Stimulated activated CD4-positive, alpha-beta T cell treated with anti-CD3 and anti-CD28 coated beads, Interleukin-1b, Interleukin-23, amount 100 ng/mL, for 24 hours (primary cell): ENCODE measurements at regions not wholly inside any gene's neighbourhood (a gene's known extent, or its start where the extent isn't known, plus 50 kb on each side); places are given as distances from the start of the nearest gene placed in this dataset.
"Not testable (repeated sequence)": the region's sequence is repeated elsewhere in the genome, so short reads cannot be mapped to it uniquely, and the experiment has no call there.

ENCODE experiments used
- DNase-seq, 4 experiments: peaks; one replicate each; pipeline ENCODE4 v3.0.0-alpha.2; 2020; ENCODE audit warnings: low read depth in 4 of 4, low spot score in 1 of 4

DNA sequence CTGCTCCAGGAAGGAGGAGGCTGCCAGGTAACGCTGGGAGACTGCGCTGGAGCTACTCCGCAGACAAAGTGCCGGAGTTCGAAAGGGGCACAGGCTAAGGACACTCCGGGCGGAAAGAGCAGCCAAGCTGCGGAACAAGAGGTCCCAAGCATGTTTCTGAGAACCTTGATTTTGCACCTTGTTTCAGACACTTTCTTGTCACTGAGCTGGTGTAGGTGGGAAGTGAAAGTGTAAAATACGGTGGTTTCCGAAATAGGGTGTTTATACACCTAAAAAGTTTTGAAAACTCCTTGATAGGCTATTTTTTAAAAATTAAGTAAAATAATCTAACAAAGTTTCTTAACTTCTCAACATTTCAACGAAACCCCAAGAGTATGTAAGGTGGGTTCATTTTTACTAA, 278.2 kb downstream of the ANAPC1 start:
- not testable (repeated sequence) for DNase-seq

DNA sequence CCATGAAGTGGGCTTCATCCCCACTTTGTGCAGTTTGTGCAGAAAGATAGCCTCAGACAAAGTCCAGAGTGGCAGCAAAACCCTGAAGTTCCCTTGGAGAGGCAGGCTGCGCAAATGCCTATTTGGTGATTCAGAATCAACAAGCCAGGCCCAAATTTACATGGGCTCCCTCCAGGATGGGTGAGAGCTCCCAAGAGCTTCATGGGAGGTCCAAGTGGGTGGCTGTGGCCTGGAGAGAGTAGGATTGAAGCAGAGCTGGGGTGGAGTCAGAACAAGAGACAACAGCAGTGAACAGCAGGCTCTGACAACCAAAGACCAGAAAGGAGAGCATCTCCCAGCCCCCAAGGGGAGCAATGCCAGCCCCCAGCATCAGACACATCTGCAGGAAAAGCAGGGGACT, 277.4 kb downstream of the ANAPC1 start:
- DNase-seq = not testable (repeated sequence)

DNA sequence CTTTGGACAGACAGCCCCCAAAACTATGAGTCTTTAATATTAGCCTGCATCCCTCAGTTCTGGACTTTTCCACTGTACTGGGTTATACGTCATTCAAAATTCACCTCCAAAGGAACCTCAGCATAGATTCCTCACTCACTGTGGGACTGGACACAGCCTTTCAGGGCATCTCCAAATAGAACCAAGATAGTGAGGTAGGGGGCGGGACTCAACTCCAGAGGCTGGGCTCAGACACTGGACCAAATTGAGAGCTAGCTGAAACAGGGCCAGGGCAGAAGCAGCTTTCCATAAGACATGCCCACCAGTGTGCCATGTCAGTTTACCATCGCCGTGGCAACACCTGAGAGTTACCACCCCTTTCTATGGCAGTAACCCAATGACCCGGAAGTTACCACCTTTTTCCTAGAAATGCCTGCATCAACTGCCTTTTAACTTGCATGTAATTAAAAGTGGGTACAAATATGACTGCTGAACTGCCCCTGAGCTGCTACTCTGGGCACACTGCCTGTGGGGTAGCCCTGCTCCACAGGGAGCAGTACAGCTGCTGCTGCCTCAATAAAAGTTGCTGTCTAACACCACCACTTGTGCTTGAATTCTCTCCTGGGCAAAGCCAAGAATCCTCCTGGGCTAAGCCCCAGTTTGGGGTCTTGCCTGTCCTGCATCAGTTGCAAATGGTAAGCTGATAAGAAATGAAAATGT, 274.7 kb downstream of the ANAPC1 start:
- DNase-seq = not testable (repeated sequence)

DNA sequence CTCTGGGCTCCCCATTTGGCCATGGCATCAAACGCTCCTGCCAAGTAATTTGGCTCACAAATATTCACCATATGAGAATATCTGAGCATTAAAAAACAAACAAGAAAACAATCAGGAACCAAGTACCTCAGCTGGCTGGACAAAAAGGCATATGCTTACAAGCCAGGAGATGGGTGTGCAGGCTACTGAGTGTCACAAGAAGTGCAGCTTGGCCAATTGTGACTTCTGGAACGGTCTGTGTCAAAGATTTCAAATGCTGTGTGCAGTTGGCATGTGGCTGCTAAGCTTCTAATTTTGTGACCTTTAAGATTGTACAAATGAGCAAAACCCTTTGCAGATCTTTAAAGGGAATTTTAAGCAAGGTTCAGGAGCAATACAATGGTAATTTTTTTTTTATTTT, 274.0 kb downstream of the ANAPC1 start:
- not testable (repeated sequence) for DNase-seq

DNA sequence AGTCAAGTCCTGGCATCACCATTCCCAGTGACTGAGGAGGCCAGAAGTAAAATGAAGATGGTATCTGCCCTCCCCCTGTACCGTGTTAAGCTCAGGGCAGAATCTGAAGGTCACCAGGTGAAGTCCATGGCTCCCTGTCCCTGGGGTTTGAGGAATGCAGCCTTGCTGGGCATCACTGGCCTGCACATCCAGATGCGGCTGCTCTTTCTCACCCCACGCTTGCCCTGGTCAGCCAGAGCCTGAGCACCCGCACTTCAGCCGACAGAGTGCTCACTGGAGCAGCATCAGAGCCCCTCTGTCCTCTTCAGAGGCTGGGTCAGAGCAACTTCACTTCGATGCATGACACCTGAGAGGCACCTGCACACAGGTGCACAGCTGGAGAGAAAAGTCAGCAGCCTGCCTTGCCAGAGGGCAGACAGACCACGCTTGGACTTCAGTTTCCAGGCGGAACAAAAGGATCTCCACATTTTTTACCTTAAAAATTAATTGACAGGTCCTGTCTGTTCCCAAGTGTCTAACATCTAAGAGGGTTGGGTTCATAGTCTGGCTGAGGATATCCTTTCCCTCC, 267.3 kb downstream of the ANAPC1 start:
- no peak for DNase-seq

DNA sequence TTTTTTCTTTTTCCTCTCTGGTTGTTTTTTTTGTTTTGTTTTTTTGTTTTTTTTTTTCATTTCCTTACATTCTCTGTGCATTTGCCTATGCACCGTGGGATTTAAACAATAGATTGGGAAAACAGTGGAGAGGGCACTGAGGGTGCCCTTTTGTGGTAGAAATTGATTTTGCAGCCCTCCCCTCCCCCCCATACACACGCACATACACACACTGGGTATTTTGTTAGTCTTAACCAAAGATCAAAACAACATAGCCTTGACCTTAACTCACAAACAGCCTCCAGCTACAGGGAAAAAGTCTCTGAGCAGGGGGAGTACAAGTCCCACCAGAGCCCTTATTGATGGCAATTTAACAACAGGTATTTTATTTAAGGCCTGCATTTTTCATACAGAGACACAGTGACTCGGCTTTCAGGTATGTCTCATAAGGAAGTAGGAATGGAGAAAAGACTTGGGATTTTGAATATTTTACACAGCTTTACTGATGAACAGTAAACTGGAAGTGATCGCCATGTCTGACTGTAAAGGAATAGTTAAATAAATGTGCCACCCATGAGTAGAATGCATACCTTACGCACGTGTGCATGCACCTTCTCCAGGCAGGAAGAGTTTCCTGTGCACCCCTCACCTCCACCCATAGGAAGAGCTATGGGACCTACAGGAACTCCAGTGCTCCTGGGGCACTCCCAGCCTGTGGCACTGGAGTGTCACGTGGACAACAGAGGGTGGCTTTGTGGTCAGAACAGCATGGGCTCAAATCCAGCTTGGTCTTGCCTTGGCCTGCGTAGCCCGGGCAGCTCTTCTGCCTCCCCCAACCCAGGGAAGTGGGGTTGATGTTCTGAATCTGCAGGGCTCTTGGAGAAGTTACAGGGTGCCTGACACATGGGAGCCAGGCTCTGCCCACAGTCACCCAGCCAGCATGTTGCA, 266.4 kb downstream of the ANAPC1 start:
- DNase-seq = no peak

DNA sequence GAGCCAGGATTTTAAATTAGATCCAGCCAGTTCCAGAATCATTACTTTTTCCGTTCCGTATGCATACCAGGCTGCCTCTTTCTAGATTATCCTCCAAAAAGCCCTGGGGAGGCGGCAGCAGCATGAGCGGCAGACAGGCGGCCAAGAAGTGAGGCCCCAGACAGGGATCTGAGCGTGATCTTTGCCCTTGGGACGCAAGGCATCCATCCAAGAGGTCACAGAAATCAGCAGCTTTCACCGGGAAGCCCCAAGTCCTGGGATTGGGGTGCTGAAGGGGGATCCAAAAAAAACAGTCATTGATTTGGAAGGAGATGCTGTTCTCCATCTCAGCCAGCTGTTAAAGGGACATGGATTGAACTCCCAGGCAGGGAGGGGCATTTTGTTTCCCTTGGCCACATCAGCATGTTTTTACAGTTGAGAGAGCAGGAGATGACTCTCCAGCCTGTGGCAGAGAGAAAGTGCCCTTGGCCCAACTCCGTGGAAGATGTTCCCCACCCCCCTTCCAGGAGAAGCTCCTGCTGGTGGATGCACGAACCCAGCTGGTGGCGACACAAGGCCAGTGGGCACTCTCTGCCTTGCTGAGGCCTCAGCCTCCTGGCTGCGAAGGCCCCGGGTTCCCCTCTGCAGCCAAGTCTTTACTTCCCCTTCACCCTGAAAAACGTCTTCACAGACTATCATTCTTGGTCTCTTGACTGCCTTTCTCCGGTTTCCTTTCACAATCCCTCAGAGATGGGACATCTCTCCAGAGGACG, 265.6 kb downstream of the ANAPC1 start:
- no peak for DNase-seq

DNA sequence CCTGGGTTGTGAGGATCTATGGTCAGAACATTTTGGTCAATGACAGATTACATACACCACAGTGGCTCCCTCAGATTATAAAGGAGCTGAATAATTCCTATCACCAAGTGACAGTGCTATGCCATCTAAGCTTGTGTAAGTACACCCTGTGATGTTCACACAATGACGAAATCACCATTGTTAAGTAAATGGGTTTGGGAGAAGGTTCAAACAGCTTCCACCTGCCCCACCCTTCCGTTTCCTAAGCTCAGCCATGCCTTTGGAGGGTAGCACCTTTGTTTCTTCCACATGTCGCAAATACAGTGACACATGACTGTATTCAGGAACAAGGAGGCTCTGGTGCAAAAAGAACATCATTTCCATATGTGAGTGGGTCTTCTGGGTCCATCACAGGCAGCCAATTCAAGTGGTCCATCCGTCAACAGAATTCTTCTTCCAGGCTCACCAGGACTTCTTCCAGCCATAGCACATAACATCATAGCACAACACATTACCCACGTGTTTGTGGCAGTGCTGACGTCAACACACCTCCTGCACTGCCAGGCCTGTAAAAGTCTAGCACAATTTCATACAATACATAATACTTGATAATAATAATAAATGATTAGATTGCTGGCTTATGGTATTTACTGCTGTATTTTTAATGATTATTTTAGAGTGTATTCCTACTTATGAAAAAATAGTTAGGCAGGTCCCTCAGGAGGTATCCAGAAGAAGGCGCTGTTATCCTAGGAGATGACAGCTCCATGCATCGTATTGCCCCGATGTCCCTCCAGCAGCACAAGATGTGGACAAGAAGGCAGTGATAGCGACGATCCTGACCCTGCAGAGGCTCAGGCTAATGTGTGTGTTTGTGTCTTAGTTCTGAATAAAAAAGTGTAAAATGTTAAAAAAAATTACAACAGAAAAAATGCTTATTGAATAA, 264.8 kb downstream of the ANAPC1 start:
- no peak for DNase-seq

DNA sequence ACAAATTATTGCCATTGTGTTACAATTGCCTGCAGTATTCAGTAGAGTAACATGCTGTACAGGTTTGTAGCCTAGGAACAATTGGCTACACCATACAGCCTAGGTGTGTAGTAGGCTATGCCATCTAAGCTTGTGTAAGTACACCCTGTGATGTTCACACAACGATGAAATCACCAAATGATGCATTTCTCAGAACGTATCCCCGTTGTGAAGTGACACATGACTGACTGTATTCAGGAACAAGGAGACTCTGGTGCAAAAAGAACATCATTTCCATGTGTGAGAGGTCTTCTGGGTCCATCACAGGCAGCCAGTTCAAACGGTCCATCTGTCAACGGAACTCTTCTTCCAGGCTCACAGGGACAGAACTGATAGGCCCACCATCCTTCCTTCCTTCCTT, 263.7 kb downstream of the ANAPC1 start:
- no peak for DNase-seq

DNA sequence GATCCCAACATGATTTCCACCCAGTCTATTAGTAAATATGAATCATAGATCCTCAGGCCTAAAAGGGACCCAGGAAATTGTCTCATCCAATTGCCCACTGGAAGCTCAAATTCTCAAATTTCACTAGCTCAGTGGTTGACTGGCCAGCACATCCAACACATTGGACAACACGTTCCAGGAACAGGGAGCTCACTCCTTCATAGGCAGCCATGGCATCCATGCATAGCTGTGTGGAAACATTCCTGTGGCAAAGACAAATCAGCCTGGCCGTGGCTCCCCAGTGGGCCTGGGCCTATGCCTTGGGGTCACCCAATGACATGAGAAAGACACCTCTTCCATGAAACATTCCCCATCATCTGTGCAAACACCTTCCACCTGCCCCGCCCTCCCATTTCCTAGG, 261.1 kb downstream of the ANAPC1 start:
- no peak for DNase-seq

DNA sequence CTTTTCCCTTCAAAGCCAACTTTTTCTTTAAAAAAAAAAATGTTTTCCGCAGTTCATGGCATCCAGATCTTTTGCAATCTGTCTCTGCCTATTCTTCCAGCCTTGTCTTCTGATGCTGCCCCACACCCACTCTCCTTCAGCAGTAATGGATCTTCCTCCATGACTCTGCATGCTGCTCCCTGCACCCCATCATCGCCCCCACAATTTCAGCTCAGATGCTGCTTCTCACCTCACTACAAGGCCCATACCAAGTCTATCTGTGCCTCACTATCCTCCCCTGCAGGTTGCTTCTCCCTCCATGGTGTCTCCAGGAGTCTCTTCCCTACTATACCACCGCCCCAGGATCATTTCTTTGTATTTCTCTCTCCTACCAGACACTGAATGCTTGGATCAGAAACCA, 260.6 kb downstream of the ANAPC1 start:
- DNase-seq = no peak

DNA sequence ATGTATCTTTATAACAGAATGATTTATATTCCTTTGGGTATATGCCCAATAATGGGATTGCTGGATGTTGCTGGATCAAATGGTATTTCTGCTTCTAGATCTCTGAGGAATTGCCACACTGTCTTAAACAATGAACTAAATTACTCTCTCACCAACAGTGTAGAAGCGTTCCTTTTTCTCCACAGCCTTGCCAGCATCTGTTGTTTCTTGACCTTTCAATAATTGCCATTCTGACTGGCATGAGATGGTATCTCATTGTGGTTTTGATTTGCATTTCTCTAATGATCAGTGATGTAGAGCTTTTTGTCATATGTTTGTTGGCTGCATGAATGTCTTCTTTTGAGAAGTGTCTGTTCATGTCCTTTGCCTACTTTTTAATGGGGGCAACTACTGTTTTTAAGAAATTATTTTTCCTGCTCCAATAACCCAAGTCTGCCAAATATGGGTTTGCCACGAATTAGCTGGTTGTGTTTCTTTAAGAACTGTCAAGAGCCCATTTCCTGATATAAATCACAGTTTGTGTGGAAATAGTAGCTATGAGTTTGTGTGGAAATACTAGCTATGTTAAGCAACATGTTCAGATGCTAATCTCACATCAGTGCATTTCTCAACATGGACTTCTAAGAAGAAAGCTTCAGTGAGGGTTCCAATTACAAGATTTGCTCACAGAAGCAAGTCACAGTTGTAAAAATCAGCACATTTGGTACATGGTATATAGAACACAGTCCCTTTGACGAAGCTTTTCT, 259.4 kb downstream of the ANAPC1 start:
- DNase-seq = no peak

DNA sequence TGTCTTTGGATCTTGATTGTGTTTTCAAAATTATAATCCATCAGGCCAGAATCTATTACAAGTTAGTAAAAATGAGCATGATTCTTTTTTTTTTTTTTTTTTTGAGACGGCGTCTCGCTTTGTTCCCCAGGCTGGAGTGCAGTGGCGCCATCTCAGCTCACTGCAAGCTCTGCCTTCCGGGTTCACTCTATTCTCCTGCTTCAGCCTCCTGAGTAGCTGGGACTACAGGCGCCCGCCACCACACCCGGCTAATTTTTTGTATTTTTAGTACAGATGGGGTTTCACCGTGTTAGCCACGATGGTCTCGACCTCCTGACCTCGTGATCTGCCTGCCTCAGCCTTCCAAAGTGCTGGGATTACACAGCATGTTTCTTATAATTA, 258.8 kb downstream of the ANAPC1 start:
- DNase-seq = not testable (repeated sequence)

DNA sequence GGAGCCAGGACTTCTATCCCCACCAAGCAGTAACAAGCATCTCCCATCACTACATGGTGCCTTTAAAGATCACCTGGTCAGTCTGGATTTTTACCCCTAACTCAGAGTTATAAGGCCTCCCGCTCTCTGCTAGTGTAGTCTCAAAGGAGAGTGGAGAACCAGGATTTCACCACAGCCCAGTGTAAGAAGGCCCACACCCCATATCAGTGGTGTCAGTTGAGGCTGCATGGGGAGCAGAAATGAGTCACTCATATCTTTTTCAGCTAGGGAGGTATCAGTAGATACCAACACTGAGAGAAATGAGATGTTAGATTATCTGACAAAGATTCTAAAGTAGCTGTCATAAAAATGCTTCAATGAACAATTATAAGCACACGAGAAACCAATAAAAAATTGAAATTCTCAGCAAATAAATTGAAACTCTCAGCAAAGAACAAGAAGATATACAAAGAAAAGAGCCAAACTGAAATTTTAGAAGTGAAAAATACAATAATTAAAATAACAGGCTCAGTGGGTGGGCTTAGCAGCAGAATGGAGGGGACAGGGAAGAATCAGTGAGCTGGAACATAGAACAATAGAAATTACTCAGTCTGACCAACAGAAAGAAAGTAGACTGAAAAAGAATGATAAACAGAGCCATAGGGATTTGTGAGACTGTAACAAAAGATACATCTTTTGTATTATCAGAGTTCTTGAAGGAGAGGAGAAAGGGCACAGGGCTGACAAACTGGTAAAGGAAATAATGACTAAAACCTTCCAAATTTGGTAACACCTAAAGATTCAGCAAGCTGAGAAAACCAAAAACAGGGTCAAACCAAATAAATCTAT, 257.7 kb downstream of the ANAPC1 start:
- no peak for DNase-seq

DNA sequence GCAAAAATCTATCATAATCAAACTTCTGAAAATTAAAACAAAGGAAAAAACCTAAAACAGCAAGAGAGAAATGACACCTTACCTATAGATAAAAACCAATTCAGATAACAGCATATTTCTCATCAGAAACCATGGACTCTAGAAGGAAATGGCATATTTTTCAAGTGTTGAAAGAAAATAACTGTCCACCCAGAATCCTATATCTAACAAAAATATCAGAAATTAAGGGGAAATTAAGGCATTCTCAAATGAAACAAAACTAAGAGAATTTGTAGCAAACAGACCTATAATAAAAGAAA, 257.2 kb downstream of the ANAPC1 start:
- DNase-seq = no peak

DNA sequence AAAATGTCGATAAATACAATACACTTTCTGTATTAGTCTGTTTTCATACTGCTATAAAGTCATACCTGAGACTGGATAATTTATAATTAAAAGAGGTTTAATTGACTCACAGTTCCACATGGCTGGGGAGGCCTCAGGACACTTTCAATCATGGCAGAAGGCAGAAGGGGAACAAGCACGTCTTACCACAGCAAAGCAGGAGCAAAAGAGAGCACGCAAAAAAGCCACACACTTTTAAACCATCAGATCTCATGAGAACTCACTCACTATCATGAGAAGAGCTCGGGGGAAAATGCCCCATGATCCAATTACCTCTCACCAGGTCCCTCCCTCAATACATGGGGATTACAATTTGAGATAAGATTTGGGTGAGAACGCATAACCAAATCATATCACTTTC, 256.7 kb downstream of the ANAPC1 start:
- DNase-seq = no peak

DNA sequence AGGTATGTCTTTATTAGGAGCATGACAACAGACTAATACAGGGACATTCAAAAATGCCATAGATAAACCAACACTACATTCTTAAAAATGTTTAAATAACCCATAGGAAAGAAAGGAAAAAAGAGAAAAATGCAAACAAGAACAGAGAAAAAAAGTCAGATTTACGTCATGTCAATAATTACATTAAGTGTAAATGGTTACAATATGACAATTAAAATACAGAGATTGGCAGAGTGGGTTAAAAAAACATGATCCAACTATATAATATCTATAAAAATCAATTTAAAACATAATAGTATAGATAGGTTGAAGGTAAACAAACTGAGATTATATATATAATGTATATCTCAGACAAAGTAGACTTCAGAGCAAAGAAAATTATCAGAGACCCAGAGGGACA, 255.8 kb downstream of the ANAPC1 start:
- no peak for DNase-seq

DNA sequence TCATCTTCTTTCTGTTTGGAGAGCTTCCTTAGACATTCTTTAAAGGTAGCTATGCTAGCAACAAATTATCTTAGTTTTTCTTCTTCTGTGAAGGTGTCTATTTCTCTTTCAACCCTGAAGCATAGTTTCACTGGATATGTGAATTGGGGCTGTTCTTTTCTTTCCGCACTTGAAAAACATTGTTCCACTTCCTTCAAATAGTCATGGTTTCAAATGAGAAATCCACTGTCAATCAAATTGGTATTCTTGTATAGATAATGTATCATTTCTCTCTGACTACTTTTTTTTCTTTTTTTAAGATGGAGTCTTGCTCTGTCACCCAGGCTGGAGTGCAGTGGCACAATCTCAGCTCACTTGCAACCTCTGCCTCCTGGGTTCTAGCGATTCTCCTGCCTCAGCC, 254.0 kb downstream of the ANAPC1 start:
- no peak for DNase-seq

DNA sequence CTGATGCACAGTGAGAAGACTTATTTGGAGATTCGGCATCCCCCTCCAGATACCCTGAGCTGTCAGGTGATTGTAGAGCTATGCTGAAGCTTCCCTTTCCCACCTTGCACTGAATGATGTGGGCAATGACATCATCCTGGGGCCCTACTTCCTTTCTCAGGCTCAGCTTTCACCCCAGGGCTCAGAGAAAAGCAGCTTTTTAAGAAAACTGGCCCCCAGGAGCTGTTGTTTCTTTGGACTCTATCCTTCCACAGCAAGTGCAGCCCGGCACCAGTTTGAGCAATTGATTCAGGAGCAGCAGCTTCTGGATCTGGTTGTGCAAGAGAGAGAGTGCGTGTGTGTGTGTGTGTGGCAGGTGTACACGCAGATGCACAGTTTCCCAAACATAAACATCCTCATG, 251.3 kb downstream of the ANAPC1 start:
- peak in 1 of 4 experiments; percentile 10 for DNase-seq
